ENCODE measurements at regions not wholly inside any gene's neighbourhood (a gene's known extent, or its start where the extent isn't known, plus 50 kb on each side); places are given as distances from the start of the nearest gene placed in this dataset.

- Histone ChIP-seq H3K4me2 (ENCODE audit: insufficient read depth in 1 of 2, low read depth in 2 of 2, low read length in 2 of 2) (no peak overlapping the region), H4K5ac (ENCODE audit: insufficient read length, low read depth, low read length) (no peak overlapping the region), H4K20me1 (replicated peaks in 1 of 2; ENCODE audit: control insufficient read depth in 1 of 2, insufficient read depth in 2 of 2, low read length in 2 of 2) (no peaks in the 10 kb centered on the region), H3K23me2 (ENCODE audit: low read depth, low read length) (no peaks in the 10 kb centered on the region), H2BK120ac (replicated peaks; ENCODE audit: low read depth, low read length) (no peak overlapping the region), H3K4ac (replicated peaks; ENCODE audit: insufficient read length, low read depth, low read length) (no peak overlapping the region), H2BK5ac (ENCODE audit: low read depth, low read length) (no peak overlapping the region), H4K8ac (ENCODE audit: extremely low read depth, insufficient read depth, low read length) (no peak overlapping the region), H3K4me1 (replicated peaks in 1 of 4; ENCODE audit: control insufficient read depth in 3 of 4, insufficient read depth in 4 of 4, low read length in 3 of 4) (no peaks in the 10 kb centered on the region), H3K9ac (replicated peaks in 1 of 4; ENCODE audit: extremely low read depth in 1 of 4, low read depth in 3 of 4, low read length in 3 of 4) (no peak overlapping the region), H3K14ac (ENCODE audit: insufficient read length) (no peak overlapping the region), H3K4me3 (ENCODE audit: extremely low read depth in 1 of 4, insufficient read depth in 2 of 4, low read depth in 3 of 4, low read length in 4 of 4) (no peak overlapping the region), H4K91ac (replicated peaks; ENCODE audit: insufficient read length, low read length) (no peak overlapping the region), H3K56ac (replicated peaks; ENCODE audit: insufficient read length, low read depth, low read length) (no peak overlapping the region), H3K9me3 (ENCODE audit: insufficient read depth in 2 of 2, low read depth in 1 of 2, low read length in 1 of 2) (no peaks in the 10 kb centered on the region), H3K36me3 (ENCODE audit: control insufficient read depth in 2 of 4, insufficient read depth in 4 of 4, low read length in 3 of 4) (no peaks in the 10 kb centered on the region), H3K79me2 (ENCODE audit: control insufficient read depth in 1 of 2, insufficient read depth in 2 of 2, low read length in 2 of 2) (no peaks in the 10 kb centered on the region), H2BK12ac (ENCODE audit: low read depth, low read length) (no peak overlapping the region), H2BK15ac (ENCODE audit: low read length) (no peak overlapping the region), H3K79me1 (ENCODE audit: low read depth, low read length) (no peaks in the 10 kb centered on the region), H2AK5ac (ENCODE audit: low read depth, low read length) (no peak overlapping the region), H3K27ac (ENCODE audit: low read depth, low read length) (no peak overlapping the region), H3K18ac (ENCODE audit: extremely low read depth, low read length) (no peak overlapping the region), H2BK20ac (ENCODE audit: low read length) (no peak overlapping the region), H3K27me3 (replicated peaks in 1 of 4; ENCODE audit: control insufficient read depth in 3 of 4, extremely low read depth in 1 of 4, insufficient read depth in 3 of 4, low read length in 3 of 4) (no peaks in the 10 kb centered on the region), H3K23ac (ENCODE audit: insufficient read length) (no peak overlapping the region), H2AFZ (ENCODE audit: low read length) (no peak overlapping the region)
- FAIRE-seq (no peak), DNase-seq (ENCODE audit: low read depth in 1 of 2, low spot score in 2 of 2) (no peak)
- ChIA-PET POLR2A (ENCODE audit: partially characterized antibody) (no interaction called here), CTCF (ENCODE audit: partially characterized antibody) (interaction anchor here (0.6 to 1.8 kb wide), 4 partner anchors 8 to 528 kb away, joined by 3 to 6 read pairs (median 3); no protein-coding TSS in a partner anchor)
- WGBS, 2 experiments (ENCODE audit: extremely low coverage in 1 of 2, insufficient coverage in 1 of 2, insufficient read length in 1 of 2, insufficient replicate concordance in 2 of 2, low coverage in 1 of 2, low lambda C conversion rate in 2 of 2, missing lambda C conversion rate in 1 of 2), result 89% methylated on average over 3 of the region's 3 CpGs; no CpG with 5 or more reads in 1 of the 2 experiments
- TF ChIP-seq CEBPB (IDR thresholded peaks at IDR 0.05; ENCODE audit: low read depth, low read length) (no peak), RFX5 (IDR thresholded peaks at IDR 0.05; ENCODE audit: borderline replicate concordance, low read depth, low read length) (no peak), NRF1 (IDR thresholded peaks at IDR 0.05; ENCODE audit: low read depth, low read length) (no peak), CTCF (IDR thresholded peaks at IDR 0.05; ENCODE audit: control extremely low read depth in 1 of 3, insufficient read depth in 1 of 3, low read depth in 1 of 3, low read length in 3 of 3) (no peak), USF2 (IDR thresholded peaks at IDR 0.05; ENCODE audit: low read length) (no peak), NANOG (IDR thresholded peaks at IDR 0.05; ENCODE audit: insufficient read depth, low read depth, low read length, poor library complexity, severe bottlenecking) (no peak), TAF1 (IDR thresholded peaks at IDR 0.05; ENCODE audit: low read depth, low read length) (no peak), EGR1 (IDR thresholded peaks at IDR 0.05; ENCODE audit: borderline replicate concordance, low read depth, low read length) (no peak), HDAC2 (IDR thresholded peaks at IDR 0.05; ENCODE audit: borderline replicate concordance in 1 of 2, low read depth in 2 of 2, low read length in 2 of 2) (no peak)
- TF ChIP-seq, protein P1, sequence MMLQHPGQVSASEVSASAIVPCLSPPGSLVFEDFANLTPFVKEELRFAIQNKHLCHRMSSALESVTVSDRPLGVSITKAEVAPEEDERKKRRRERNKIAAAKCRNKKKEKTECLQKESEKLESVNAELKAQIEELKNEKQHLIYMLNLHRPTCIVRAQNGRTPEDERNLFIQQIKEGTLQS (IDR thresholded peaks at IDR 0.05; ENCODE audit: insufficient read depth, low read depth, low read length), result no peak
These were observed 339.2 kb upstream of the PMFBP1 start for GRCh38 chr16:72511171-72511570.
